ENCODE measurements at regions not wholly inside any gene's neighbourhood (a gene's known extent, or its start where the extent isn't known, plus 50 kb on each side); places are given as distances from the start of the nearest gene placed in this dataset.

DNA sequence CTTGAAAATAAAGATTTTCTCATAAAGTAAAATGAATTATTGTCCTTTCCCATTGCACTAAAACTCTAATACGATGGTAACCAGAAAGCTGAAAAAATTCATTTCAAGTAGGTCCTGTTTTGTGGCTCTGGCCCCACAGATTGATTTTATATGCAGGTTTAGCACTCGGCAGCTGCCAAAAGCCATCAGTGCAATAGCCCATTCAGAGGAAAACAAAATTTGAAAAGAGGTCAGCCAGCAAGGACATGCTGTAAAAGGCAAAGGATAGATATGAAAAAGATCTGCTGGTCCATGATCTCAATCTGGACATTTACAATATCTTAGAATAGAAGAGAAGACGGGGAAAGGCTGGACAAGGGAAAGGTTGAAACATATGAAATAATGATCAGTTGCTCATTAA, 414.8 kb upstream of the NOVA1 start:
- H3K27ac ChIP-seq (ENCODE audit: insufficient read depth in 1 of 2, low read depth in 1 of 2, low read length in 2 of 2, poor library complexity in 1 of 2, severe bottlenecking in 2 of 2): no peak overlapping the region

DNA sequence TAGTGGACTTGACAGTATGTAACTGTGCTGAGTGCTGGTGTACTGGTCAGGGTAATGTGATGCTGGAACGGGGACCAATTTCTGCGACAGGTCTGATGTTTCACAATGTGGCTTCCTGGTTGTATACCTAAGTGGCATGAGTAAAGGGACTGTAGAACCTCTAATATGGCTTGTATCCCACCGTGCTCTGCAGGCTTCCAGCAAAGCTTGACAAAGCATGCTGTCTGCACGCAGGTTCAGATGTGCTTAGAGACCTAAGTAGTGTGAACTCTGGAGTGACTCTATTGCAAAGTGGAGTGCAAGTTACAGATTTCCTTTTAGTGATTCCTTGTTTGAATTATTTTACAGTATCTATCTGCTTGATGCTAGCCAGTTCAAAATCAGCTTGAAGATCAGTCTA, 415.8 kb upstream of the NOVA1 start:
- no peaks in the 10 kb centered on the region for H3K27me3 ChIP-seq (replicated peaks in 2 of 5; ENCODE audit: control insufficient read depth in 4 of 5, insufficient read depth in 5 of 5, low read length in 4 of 5)
- no peaks in the 10 kb centered on the region for H3K9me3 ChIP-seq (ENCODE audit: control extremely low read depth in 1 of 5, control insufficient read depth in 4 of 5, insufficient read depth in 2 of 5, low read depth in 1 of 5, low read length in 4 of 5)
- POLR2A ChIA-PET: no interaction called here
- no peak overlapping the region for H3K4me3 ChIP-seq (ENCODE audit: control insufficient read depth in 1 of 7, extremely low read depth in 1 of 7, insufficient read depth in 4 of 7, low read depth in 2 of 7, low read length in 6 of 7)
- no peak for DNase-seq
- CTCF ChIA-PET: interaction anchor here (0.8 kb wide), 1 partner anchor 8 kb away, joined by 3 read pairs; no protein-coding TSS in a partner anchor
- no peaks in the 10 kb centered on the region for H3K36me3 ChIP-seq (ENCODE audit: control insufficient read depth in 4 of 4, insufficient read depth in 4 of 4, low read length in 3 of 4)
- WGBS (ENCODE audit: insufficient coverage): 80% methylated on average over 4 of the region's 4 CpGs
- no peaks in the 10 kb centered on the region for H3K4me1 ChIP-seq (ENCODE audit: control extremely low read depth in 1 of 4, control insufficient read depth in 4 of 4, insufficient read depth in 4 of 4, low read length in 3 of 4)
- no peak overlapping the region for H3K27ac ChIP-seq (ENCODE audit: insufficient read depth in 1 of 2, low read depth in 1 of 2, low read length in 2 of 2, poor library complexity in 1 of 2, severe bottlenecking in 2 of 2)

More for the DNA sequence above, 414.8 kb upstream of the NOVA1 start:
- H3K4me1 ChIP-seq (ENCODE audit: control extremely low read depth in 1 of 4, control insufficient read depth in 4 of 4, insufficient read depth in 4 of 4, low read length in 3 of 4): no peaks in the 10 kb centered on the region
- H3K9me3 ChIP-seq (ENCODE audit: control extremely low read depth in 1 of 5, control insufficient read depth in 4 of 5, insufficient read depth in 2 of 5, low read depth in 1 of 5, low read length in 4 of 5): no peaks in the 10 kb centered on the region
- ChIA-PET POLR2A (no interaction called here), CTCF (no interaction called here)
- 96% methylated on average over 3 of the region's 3 CpGs for WGBS (ENCODE audit: insufficient coverage)
- no peaks in the 10 kb centered on the region for H3K36me3 ChIP-seq (ENCODE audit: control insufficient read depth in 4 of 4, insufficient read depth in 4 of 4, low read length in 3 of 4)
- no peak overlapping the region for H3K4me3 ChIP-seq (ENCODE audit: control insufficient read depth in 1 of 7, extremely low read depth in 1 of 7, insufficient read depth in 4 of 7, low read depth in 2 of 7, low read length in 6 of 7)
- DNase-seq: no peak
- no peaks in the 10 kb centered on the region for H3K27me3 ChIP-seq (replicated peaks in 2 of 5; ENCODE audit: control insufficient read depth in 4 of 5, insufficient read depth in 5 of 5, low read length in 4 of 5)

DNA sequence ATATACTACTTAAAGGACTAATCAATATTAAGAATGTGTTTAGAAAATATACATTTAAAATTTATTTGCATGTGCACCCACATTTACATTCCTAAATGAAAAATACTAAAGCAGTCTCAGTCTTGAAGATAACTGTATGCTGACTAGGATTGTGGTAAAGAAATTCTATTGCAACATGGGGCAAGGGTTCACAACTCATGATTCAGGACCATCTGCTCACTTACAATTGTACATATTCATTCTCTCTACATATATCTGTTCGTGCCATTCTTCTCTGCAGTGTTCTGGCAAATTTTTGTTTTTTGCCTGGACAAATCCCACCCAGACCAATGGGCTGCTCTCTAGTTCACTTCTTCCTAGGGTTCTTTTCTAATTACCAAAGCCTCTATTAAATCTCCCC, 417.2 kb upstream of the NOVA1 start:
- WGBS (ENCODE audit: insufficient coverage): 89% methylated on average over 1 of the region's 1 CpG
- Histone ChIP-seq H3K4me1 (ENCODE audit: control extremely low read depth in 1 of 4, control insufficient read depth in 4 of 4, insufficient read depth in 4 of 4, low read length in 3 of 4) (no peaks in the 10 kb centered on the region), H3K36me3 (ENCODE audit: control insufficient read depth in 4 of 4, insufficient read depth in 4 of 4, low read length in 3 of 4) (no peaks in the 10 kb centered on the region), H3K9me3 (ENCODE audit: control extremely low read depth in 1 of 5, control insufficient read depth in 4 of 5, insufficient read depth in 2 of 5, low read depth in 1 of 5, low read length in 4 of 5) (no peaks in the 10 kb centered on the region), H3K27ac (ENCODE audit: insufficient read depth in 1 of 2, low read depth in 1 of 2, low read length in 2 of 2, poor library complexity in 1 of 2, severe bottlenecking in 2 of 2) (no peak overlapping the region), H3K27me3 (replicated peaks in 2 of 5; ENCODE audit: control insufficient read depth in 4 of 5, insufficient read depth in 5 of 5, low read length in 4 of 5) (no peaks in the 10 kb centered on the region), H3K4me3 (ENCODE audit: control insufficient read depth in 1 of 7, extremely low read depth in 1 of 7, insufficient read depth in 4 of 7, low read depth in 2 of 7, low read length in 6 of 7) (no peak overlapping the region)
- POLR2A ChIA-PET: no interaction called here
- CTCF ChIA-PET: no interaction called here
- DNase-seq: no peak

DNA sequence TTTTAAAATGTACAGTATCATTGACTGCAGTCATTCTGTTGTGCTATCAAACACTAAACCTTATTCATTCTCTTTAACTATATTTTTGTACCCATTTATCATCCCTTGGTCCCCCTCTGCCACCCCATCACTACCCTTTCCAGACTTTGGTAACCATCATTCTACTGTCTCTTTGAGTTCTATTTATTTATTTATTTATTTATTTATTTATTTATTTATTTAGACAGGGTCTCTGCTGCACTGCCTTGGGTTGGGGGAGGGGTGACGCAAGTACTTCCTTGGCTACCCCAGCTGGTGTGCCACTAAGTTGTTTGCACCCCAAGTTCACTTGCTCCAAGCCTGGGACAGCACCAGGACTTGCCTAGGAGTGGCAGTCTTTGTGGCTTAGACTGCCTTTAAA, 427.8 kb upstream of the NOVA1 start:
- Histone ChIP-seq H3K4me1 (ENCODE audit: control extremely low read depth in 1 of 4, control insufficient read depth in 4 of 4, insufficient read depth in 4 of 4, low read length in 3 of 4) (no peaks in the 10 kb centered on the region), H3K27me3 (replicated peaks in 2 of 5; ENCODE audit: control insufficient read depth in 4 of 5, insufficient read depth in 5 of 5, low read length in 4 of 5) (no peaks in the 10 kb centered on the region), H3K27ac (ENCODE audit: insufficient read depth in 1 of 2, low read depth in 1 of 2, low read length in 2 of 2, poor library complexity in 1 of 2, severe bottlenecking in 2 of 2) (no peak overlapping the region), H3K36me3 (ENCODE audit: control insufficient read depth in 4 of 4, insufficient read depth in 4 of 4, low read length in 3 of 4) (no peaks in the 10 kb centered on the region), H3K4me3 (ENCODE audit: control insufficient read depth in 1 of 7, extremely low read depth in 1 of 7, insufficient read depth in 4 of 7, low read depth in 2 of 7, low read length in 6 of 7) (no peak overlapping the region), H3K9me3 (ENCODE audit: control extremely low read depth in 1 of 5, control insufficient read depth in 4 of 5, insufficient read depth in 2 of 5, low read depth in 1 of 5, low read length in 4 of 5) (no peaks in the 10 kb centered on the region)
- DNase-seq: no peak
- CTCF ChIA-PET: no interaction called here
- WGBS (ENCODE audit: insufficient coverage): no CpG with 5 or more reads among the region's 1 CpG
- POLR2A ChIA-PET: no interaction called here

DNA sequence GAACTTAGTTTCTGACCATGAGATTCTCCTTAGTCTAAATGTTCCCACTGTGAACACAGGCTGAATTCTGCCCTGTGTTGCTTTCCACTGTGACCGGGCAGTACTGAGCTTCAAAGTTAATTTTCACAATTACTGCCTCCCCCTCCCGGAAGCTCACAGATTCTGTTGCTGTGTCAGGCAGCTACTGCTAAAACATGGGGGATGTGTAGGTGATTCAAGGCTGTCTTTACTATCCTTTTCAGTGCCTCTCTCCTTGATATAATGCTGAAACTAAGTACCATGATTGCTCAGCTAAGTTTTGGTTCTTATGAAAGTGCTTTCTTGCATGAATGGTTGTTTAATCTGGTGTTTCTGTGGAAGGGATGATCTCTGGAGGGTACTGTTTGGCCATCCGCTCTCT, 428.3 kb upstream of the NOVA1 start:
- ChIA-PET POLR2A (no interaction called here), CTCF (no interaction called here)
- Histone ChIP-seq H3K9me3 (ENCODE audit: control extremely low read depth in 1 of 5, control insufficient read depth in 4 of 5, insufficient read depth in 2 of 5, low read depth in 1 of 5, low read length in 4 of 5) (no peaks in the 10 kb centered on the region), H3K4me3 (ENCODE audit: control insufficient read depth in 1 of 7, extremely low read depth in 1 of 7, insufficient read depth in 4 of 7, low read depth in 2 of 7, low read length in 6 of 7) (no peak overlapping the region), H3K36me3 (ENCODE audit: control insufficient read depth in 4 of 4, insufficient read depth in 4 of 4, low read length in 3 of 4) (no peaks in the 10 kb centered on the region), H3K4me1 (ENCODE audit: control extremely low read depth in 1 of 4, control insufficient read depth in 4 of 4, insufficient read depth in 4 of 4, low read length in 3 of 4) (no peaks in the 10 kb centered on the region), H3K27me3 (replicated peaks in 2 of 5; ENCODE audit: control insufficient read depth in 4 of 5, insufficient read depth in 5 of 5, low read length in 4 of 5) (no peaks in the 10 kb centered on the region), H3K27ac (ENCODE audit: insufficient read depth in 1 of 2, low read depth in 1 of 2, low read length in 2 of 2, poor library complexity in 1 of 2, severe bottlenecking in 2 of 2) (no peak overlapping the region)
- no CpG with 5 or more reads among the region's 3 CpGs for WGBS (ENCODE audit: insufficient coverage)
- DNase-seq: no peak

DNA sequence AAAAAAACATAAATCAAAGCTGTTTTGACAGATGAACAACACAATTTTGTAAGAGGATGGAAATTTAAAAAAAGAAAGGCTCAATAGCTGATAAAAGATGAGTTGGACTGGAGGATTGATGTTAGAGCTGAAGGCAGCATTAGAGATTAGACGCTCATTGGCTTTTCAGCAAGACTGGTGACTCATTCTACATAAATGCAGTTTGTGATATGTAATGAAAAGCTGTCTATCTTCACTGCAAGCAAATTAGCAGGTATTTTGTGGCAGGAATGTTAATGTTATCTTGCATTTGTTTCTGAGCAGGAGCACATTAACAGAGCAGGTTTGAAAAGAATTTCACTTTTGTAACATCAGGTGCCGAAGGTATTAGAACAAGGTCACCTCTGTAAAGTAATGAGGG, 442.7 kb upstream of the NOVA1 start:
- Histone ChIP-seq H3K4me1 (ENCODE audit: control extremely low read depth in 1 of 4, control insufficient read depth in 4 of 4, insufficient read depth in 4 of 4, low read length in 3 of 4) (no peaks in the 10 kb centered on the region), H3K4me3 (ENCODE audit: control insufficient read depth in 1 of 7, extremely low read depth in 1 of 7, insufficient read depth in 4 of 7, low read depth in 2 of 7, low read length in 6 of 7) (no peak overlapping the region), H3K27me3 (replicated peaks in 2 of 5; ENCODE audit: control insufficient read depth in 4 of 5, insufficient read depth in 5 of 5, low read length in 4 of 5) (no peaks in the 10 kb centered on the region), H3K27ac (ENCODE audit: insufficient read depth in 1 of 2, low read depth in 1 of 2, low read length in 2 of 2, poor library complexity in 1 of 2, severe bottlenecking in 2 of 2) (no peak overlapping the region), H3K36me3 (ENCODE audit: control insufficient read depth in 4 of 4, insufficient read depth in 4 of 4, low read length in 3 of 4) (no peaks in the 10 kb centered on the region), H3K9me3 (ENCODE audit: control extremely low read depth in 1 of 5, control insufficient read depth in 4 of 5, insufficient read depth in 2 of 5, low read depth in 1 of 5, low read length in 4 of 5) (no peaks in the 10 kb centered on the region)
- 88% methylated on average over 1 of the region's 2 CpGs for WGBS (ENCODE audit: insufficient coverage)
- ChIA-PET POLR2A (no interaction called here), CTCF (no interaction called here)
- DNase-seq: no peak

DNA sequence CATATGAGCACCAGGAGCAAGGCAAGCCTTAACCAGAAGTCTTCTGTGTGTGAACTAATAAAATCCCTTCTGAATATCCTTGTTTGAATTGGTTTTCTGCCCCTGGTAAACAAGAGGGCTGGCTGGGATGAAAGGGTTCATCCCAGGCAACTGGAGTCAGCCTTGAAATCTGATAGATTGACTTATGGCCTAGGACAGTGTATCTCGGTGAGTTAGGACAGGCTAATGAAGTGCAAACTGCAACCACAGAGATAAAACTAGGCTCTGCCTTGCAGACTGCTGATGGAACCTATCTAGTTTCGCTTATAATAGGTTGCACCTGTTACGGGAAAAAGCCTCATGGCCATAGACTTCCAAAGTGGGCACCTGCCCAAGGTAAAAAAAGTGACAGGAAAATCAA, 451.9 kb upstream of the NOVA1 start:
- Histone ChIP-seq H3K27me3 (replicated peaks in 2 of 5; ENCODE audit: control insufficient read depth in 4 of 5, insufficient read depth in 5 of 5, low read length in 4 of 5) (no peaks in the 10 kb centered on the region), H3K9me3 (ENCODE audit: control extremely low read depth in 1 of 5, control insufficient read depth in 4 of 5, insufficient read depth in 2 of 5, low read depth in 1 of 5, low read length in 4 of 5) (no peaks in the 10 kb centered on the region), H3K4me1 (ENCODE audit: control extremely low read depth in 1 of 4, control insufficient read depth in 4 of 4, insufficient read depth in 4 of 4, low read length in 3 of 4) (no peaks in the 10 kb centered on the region), H3K4me3 (ENCODE audit: control insufficient read depth in 1 of 7, extremely low read depth in 1 of 7, insufficient read depth in 4 of 7, low read depth in 2 of 7, low read length in 6 of 7) (no peak overlapping the region), H3K27ac (ENCODE audit: insufficient read depth in 1 of 2, low read depth in 1 of 2, low read length in 2 of 2, poor library complexity in 1 of 2, severe bottlenecking in 2 of 2) (no peak overlapping the region), H3K36me3 (ENCODE audit: control insufficient read depth in 4 of 4, insufficient read depth in 4 of 4, low read length in 3 of 4) (no peaks in the 10 kb centered on the region)
- ChIA-PET POLR2A (no interaction called here), CTCF (no interaction called here)
- no peak for DNase-seq
- 90% methylated on average over 3 of the region's 3 CpGs for WGBS (ENCODE audit: insufficient coverage)

DNA sequence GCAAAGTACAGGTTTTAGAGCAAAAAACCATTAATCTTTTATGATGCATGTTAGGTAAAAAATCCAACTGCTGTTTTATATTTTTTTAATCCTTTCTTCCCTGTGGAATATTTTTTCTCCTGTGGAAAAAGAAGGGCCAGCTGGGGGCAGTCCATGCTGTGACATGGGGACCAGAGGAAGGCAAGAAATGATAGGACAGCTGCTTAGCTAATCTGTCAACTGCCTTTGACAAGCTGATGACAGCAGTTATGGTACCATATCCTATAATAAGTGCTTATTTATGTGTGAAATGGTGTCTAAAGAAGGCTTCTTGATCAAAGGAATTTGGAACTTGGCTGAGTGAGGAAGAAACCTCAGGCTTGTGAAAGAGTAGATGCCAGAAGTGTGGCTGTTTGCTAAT, 452.4 kb upstream of the NOVA1 start:
- H3K4me3 ChIP-seq (ENCODE audit: control insufficient read depth in 1 of 7, extremely low read depth in 1 of 7, insufficient read depth in 4 of 7, low read depth in 2 of 7, low read length in 6 of 7): no peak overlapping the region
- ChIA-PET POLR2A (no interaction called here), CTCF (no interaction called here)
- no peak overlapping the region for H3K27ac ChIP-seq (ENCODE audit: insufficient read depth in 1 of 2, low read depth in 1 of 2, low read length in 2 of 2, poor library complexity in 1 of 2, severe bottlenecking in 2 of 2)
- H3K9me3 ChIP-seq (ENCODE audit: control extremely low read depth in 1 of 5, control insufficient read depth in 4 of 5, insufficient read depth in 2 of 5, low read depth in 1 of 5, low read length in 4 of 5): no peaks in the 10 kb centered on the region
- H3K36me3 ChIP-seq (ENCODE audit: control insufficient read depth in 4 of 4, insufficient read depth in 4 of 4, low read length in 3 of 4): no peaks in the 10 kb centered on the region
- DNase-seq: no peak
- H3K4me1 ChIP-seq (ENCODE audit: control extremely low read depth in 1 of 4, control insufficient read depth in 4 of 4, insufficient read depth in 4 of 4, low read length in 3 of 4): no peaks in the 10 kb centered on the region
- no peaks in the 10 kb centered on the region for H3K27me3 ChIP-seq (replicated peaks in 2 of 5; ENCODE audit: control insufficient read depth in 4 of 5, insufficient read depth in 5 of 5, low read length in 4 of 5)
